ENCODE measurements at regions not wholly inside any gene's neighbourhood (a gene's known extent, or its start where the extent isn't known, plus 50 kb on each side); places are given as distances from the start of the nearest gene placed in this dataset.
"Not testable (repeated sequence)": the region's sequence is repeated elsewhere in the genome, so short reads cannot be mapped to it uniquely, and the experiment has no call there.

DNA sequence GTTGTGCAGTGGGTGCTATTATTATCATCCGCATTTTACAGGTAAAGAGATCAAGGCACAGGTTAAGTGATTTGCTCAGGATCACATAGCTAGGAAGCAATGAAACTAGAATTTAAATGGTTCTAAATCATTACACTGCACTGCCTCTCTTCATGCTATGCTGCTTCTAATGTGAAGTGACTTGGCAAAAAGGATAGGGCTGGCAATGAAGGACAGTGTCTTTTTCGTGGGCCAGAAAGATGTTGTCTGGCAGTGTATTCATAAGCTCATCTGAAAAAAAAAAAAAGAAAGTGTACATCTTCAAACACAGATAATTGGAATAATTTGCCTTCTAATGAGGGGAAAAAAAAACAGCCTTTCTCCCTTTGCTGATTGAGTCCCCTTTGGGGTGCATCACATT, 132.2 kb upstream of the FUNDC1 start:
- no peak for DNase-seq (ENCODE audit: low read depth)

GRCh38 chrX:44669626-44670025, 127.0 kb upstream of the FUNDC1 start:
- no peak for DNase-seq (ENCODE audit: low read depth)

DNA sequence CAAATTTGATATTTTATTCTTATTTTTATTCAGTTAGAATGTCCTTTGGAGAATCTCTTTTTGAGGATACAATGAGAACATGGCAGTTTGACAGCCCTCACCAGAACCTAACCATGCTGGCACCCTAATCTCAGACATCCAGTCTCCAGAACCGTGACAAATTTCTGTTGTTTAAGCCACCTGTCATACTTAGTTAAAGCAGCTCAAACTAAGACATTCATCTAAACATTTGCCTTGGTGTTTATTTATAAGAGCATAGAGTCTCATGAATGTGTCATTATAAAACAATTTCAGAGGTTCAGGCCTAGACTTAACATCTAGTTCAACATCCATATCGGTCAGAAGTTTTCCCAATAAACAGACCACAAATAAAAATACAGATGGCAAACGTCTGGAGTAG, 125.1 kb upstream of the FUNDC1 start:
- DNase-seq (ENCODE audit: low read depth) = no peak

DNA sequence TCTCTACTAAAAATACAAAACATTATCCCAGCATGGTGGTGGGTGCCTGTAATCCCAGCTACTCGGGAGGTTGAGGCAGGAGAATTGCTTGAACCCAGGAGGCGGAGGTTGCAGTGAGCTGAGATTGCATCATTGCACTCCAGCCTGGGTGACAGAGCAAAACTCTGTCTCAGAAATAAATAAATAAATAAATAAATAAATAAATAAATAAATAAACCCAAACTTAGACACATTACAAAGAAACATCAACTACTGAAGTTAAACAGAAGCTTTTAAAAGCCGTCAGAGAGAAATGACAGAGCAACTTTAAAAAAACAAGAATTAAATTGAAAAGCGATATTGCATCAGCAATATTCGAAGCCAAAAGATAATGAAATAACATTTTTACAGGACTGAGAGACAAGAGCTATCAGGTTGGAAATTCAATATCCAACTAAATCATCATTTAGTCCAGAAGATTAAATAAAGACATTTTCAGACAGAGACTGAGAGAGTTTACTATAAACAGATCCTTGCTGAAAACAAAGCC, 115.1 kb upstream of the FUNDC1 start:
- not testable (repeated sequence) for DNase-seq (ENCODE audit: low read depth)

GRCh38 chrX:44651358-44651757, 108.7 kb upstream of the FUNDC1 start:
- no peak for DNase-seq (ENCODE audit: low read depth)

GRCh38 chrX:44643723-44644122, 101.1 kb upstream of the FUNDC1 start:
- DNase-seq (ENCODE audit: low read depth) = no peak

DNA sequence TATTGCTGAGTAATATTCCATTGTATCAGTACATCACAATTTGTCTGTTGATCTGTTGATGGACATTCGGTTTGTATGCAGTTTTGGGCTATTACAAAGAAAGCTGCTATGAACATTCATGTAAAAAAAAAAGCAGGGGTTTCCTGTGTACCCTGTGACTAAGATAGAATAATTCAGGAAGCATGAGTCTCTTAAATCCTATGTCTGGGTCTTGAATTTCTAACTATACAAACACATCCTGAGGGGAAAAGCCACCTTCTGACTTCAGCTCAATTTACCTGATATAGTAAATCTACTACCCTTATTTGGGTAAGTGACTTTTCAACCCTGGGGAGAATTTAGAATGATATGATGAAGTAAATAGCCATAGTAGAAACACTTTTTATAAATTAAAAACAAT, 94.6 kb upstream of the FUNDC1 start:
- no peak for DNase-seq (ENCODE audit: low read depth)

- DNase-seq (ENCODE audit: low read depth) = no peak
These were observed 78.4 kb upstream of the FUNDC1 start for GRCh38 chrX:44621078-44621477.

DNA sequence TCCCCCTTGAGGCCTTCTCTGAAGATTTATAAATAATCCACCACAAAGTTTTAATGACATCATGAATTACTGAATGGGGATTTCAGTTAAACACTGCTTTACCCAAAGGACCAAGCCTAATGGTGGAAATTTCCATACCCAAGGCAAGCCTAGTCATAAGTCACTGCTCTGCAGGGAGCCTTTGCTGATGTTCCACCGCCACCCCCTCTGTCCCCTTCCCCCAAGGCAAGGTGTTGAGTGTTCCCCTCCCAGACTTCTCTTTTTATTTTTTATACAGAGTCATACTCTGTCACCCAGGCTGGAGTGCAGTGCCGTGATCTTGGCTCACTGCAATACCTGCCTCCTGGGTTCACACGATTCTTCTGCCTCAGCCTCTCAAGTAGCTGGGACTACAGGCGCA, 76.4 kb upstream of the FUNDC1 start:
- no peak for DNase-seq (ENCODE audit: low read depth)

DNA sequence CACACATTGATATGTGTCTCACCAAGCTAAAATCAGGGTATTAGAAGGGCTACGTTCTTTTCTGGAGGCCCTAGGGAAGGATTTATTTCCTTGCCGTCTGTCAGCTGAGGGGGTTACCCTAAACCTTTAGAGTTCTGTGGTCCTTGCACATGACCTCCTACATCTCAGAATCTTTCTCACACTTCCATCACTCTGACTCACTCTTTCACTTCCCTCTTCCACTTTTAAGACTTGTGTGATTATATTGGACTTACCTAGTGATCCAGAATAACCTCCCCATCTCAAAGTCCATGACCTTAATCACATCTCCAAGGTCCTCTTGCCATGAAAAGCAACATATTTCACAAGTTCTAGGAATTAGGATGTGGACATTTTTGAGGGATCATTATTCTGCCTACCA, 53.6 kb upstream of the FUNDC1 start:
- DNase-seq (ENCODE audit: low read depth) = no peak
